ENCODE measurements at regions not wholly inside any gene's neighbourhood (a gene's known extent, or its start where the extent isn't known, plus 50 kb on each side); places are given as distances from the start of the nearest gene placed in this dataset.

GRCh38 chr10:8911032-8911431 lies 856.5 kb downstream of the GATA3 start:
- no peak for TF ChIP-seq POLR2AphosphoS5 (IDR thresholded peaks at IDR 0.05)
- TF ChIP-seq, protein P1, sequence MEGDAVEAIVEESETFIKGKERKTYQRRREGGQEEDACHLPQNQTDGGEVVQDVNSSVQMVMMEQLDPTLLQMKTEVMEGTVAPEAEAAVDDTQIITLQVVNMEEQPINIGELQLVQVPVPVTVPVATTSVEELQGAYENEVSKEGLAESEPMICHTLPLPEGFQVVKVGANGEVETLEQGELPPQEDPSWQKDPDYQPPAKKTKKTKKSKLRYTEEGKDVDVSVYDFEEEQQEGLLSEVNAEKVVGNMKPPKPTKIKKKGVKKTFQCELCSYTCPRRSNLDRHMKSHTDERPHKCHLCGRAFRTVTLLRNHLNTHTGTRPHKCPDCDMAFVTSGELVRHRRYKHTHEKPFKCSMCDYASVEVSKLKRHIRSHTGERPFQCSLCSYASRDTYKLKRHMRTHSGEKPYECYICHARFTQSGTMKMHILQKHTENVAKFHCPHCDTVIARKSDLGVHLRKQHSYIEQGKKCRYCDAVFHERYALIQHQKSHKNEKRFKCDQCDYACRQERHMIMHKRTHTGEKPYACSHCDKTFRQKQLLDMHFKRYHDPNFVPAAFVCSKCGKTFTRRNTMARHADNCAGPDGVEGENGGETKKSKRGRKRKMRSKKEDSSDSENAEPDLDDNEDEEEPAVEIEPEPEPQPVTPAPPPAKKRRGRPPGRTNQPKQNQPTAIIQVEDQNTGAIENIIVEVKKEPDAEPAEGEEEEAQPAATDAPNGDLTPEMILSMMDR (IDR thresholded peaks at IDR 0.05), result no peak
